ENCODE measurements at regions not wholly inside any gene's neighbourhood (a gene's known extent, or its start where the extent isn't known, plus 50 kb on each side); places are given as distances from the start of the nearest gene placed in this dataset.

DNA sequence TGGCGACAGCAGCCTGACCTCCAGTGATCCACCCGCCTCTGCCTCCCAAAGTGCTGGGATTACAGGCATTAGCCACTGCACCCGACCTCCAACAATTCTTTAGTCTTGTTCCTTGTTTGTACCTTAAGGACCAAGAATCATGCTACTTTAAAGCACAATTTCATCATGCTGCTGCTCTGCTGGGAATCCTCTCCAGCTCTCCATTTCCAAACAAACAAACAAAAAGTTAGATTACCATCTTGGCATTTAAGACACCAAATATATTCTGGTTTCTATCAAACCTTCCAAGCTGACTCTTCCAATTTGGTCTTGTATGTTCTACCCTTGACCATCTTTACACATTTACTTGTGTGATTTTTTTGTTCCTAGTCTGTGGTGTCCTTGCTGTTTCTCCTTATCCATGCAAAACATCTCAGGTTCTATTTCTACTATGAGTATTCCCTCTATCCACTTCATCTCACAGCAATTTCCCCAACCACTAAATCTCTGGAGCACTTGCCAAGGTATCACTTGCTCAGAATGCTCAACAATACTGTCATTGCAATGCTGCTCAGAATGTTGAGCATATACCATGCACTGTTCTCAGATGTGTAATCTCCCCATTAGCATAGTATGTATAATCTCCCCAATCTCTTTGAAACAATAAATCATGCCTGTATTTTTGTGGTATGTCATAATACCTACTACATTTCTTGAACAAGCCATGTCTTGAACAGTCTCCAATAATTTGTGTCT lies 73.2 kb upstream of the GALNT5 start:
- ATAC-seq (no peak), DNase-seq (no peak)

DNA sequence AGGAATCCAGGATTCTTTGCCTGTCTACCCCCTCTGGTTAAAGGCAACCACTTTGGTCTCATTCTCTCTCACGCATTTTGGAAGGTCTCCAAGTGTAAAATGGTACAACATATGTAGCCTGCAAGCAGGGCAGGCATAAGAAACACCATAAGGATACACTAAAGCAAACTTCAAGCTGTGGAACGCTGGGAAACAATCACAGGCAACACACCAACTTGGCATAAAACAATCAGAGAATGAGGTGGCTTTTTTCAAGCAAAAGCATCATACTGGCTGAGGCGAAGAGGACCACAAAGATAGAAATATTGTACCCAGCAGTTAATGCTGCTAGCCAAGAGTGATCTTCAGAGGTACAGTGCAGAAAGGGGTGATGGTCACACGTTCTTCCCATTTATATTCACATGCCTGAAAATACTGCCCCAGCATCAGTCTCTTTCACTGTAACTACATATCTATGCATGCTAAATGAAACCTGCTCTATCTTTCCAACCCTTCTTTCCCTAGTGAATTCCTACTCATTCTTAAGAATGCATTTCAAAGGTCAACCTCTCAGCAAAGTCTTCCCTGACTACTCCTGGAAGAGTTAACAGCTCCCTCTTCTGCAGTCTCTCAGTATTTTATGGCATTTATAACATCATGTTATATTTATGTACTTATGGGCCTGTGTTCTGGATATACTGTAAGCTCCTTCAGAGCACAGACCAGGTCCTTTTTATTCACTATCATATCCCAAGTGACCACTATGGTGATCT lies 71.9 kb upstream of the GALNT5 start:
- ATAC-seq (no peak), DNase-seq (no peak)

DNA sequence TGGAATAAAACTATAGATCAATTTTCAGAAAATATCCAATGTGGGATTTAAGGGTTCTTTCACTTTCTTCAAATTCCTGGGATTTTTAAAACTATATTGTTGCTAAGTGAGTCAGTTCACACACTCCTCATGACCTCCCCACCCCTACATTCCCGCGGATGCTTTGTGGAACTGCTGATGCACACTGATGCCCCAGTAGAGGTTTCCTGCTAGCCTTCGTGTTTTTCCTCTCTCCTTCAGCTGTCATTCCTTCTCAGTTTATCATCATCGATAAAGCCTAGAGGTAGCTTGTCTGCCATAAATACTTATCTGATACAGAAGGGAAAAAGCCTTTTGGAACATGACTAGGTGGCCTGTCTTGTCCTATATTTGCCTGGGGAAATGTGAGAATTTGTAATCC lies 67.4 kb upstream of the GALNT5 start:
- DNase-seq = no peak
- no peak for ATAC-seq

DNA sequence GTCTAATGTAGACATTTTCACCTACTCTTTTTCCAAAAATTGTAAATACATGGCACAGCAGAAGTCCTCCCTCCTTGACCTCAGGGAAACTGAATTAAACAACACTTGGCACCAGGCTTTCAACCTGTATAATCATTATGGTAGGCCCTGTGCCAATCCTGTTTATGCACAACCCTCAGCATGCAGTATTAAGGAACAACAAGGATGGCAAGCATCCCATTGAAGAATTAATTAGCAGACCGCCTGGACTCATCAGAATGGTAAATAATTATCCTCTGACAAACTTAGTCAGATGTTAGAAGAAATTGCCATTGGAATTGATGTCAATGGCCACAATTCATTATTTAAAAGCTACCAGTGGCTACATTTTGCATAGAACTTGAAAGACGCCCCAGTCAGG lies 66.3 kb upstream of the GALNT5 start:
- DNase-seq (no peak), ATAC-seq (no peak)

DNA sequence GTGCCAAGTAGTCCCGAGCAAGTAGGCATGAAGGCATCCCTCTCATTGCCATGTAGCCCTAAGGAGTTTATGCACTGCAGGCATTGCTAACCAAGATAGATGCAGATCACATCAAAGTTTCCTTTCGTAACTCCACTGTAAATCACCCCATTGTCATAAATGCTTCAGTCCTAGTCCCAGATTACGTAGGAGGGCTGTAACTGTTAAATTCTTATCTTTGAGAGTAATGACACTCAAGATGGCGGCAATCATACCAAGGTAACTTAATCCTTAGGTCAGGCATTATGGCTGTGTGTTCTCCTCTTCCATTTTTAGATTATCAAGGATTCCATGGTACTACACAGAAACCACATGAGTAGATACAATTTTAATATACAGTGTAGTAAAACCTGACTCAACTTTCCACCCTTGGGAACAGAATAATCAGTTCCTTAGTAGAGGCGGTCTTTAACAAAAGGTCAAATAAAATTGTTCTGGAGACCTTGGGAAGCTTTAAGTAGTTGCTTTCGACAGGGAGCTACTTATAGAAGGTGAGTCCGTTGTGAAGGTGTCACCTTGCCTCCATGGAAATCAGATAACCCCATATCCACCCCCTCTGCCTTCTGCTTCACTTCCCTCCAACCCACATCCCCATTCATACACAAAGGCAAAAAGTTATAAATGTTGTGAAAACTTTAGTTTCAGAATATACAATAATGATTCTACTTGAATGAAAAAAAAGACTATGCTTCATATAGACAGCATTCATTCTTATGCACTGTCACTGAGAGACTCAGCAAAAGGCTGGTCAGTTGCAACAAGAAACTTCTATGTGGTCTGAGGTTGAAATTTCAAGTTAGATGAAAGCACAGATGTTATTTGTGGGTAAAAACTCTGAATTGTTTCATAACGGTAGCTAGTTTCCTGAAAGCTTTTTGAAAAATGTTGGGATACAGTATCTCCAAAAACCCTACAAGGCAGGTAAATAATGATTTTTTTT lies 64.8 kb upstream of the GALNT5 start:
- ATAC-seq (no peak), DNase-seq (no peak)

DNA sequence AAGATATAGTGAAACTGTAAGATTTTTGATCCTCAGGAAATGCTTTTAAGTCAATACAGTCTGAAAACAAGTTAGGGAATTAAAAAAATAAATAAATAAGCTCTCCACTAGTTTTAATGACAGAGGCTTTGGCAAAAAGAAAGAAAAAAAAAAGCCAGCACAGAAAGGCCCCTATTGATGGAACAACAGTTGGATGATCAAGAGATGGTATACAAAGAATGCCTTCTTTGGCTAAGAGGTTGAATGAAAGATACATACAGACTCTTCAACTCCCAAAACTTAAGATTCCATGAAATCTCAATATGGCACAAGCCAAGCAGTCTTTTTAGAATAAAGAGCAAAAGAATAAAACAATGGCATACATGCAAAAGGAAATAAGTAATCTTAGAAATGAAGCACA lies 64.0 kb upstream of the GALNT5 start:
- no peak for ATAC-seq
- DNase-seq = no peak

DNA sequence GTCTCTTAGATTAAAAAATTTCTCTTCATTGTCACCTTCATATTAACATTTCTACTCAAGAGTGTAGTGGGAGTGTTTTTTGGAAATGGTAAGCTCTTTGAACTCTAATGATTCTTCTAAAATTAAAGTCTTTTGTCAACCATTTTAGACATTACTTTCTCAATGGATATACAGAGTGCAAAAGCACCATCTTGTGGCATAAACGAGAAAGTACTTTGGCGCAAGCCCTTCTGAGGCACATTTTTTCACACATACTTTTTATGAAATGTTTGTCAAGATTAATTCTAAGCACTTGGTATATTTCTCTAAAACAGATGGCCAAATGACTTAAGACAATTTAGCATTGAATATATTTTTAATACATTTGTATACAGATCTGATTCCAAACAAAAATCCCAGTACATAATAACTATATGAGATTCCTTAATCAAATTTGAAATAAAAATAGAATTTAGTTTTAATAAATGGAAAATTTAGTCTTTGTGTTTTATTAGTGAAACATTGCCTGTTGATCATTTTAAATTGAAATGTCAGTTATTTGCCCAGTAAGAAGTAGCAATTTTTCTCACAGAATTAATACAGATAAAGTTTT lies 63.3 kb upstream of the GALNT5 start:
- no peak for ATAC-seq
- DNase-seq = no peak

DNA sequence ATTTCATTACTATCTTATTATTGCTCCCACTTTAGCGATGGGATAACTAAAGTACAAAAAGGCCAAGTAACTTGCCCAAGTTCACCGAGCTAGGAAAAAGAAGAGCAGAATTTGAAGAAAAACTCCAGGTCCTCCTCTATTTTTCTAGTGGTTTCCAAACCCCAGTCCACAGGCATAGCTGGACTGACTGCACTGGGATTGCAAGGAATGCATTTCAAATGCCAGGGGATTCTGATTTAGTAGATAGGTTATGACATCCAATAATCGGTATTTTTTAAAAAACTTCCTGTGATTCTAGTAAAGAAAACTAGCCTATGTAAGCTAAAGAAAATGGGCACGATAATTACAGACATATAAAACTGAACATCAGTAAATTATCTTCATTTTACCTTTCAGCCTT lies 62.7 kb upstream of the GALNT5 start:
- ATAC-seq = no peak

DNA sequence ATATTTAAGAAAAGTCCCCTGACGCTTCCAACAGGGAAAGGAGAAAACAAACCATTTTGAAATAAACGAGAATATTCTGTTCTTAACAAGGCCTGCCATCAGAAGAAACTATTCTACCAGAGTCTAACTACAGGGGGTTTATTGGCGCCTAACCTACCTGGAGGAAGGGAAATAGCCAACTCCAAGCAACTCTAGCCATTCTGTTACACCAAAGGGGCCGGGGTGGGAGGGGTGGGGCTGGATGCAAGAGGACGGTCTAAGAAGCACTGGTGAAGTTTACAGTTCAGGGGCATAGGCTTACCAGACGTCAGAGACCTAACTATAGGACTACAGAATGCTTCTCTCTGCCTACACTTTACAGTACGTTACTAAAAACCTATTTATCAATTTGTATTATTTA lies 60.5 kb upstream of the GALNT5 start:
- DNase-seq (no peak), ATAC-seq (no peak)

More for the DNA sequence above, 62.7 kb upstream of the GALNT5 start:
- DNase-seq = no peak

DNA sequence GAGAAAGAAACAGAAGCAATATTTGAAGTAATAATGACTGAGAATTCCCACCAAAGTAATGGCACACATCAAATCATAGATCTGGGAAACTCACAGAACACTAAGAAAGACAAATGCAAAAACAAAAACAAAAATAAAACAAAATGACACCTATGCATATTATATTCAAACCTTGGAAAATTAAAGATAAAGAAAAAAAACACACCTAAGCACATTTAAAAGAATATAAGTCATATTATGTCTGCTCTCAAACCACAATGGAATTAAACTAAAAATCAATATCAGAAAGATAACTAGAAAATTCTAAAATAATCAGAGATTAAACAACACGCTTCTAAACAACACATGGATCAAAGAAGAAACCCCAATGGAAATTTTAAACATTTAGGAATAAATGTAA lies 59.7 kb upstream of the GALNT5 start:
- ATAC-seq = no peak

DNA sequence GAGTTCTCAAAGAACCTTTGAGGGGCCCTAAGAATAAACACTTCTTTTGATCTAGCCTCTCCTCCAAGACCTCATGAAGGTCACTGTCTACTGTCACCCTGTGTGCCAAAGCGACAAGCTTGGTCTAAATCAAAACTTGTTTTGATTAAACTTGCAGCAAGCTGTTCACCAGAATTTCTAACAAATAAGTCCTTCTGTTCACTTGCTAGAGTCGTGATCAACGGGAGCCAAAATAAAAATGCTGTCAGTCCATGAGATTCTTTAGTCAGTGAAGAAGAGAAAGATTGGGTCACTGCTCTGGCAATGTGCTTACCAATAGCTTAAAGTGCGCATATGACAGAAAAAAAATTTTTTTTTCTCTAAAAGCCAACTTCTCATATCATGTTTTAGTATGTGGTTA lies 53.9 kb upstream of the GALNT5 start:
- DNase-seq = no peak

More for the DNA sequence above, 59.7 kb upstream of the GALNT5 start:
- DNase-seq = no peak

DNA sequence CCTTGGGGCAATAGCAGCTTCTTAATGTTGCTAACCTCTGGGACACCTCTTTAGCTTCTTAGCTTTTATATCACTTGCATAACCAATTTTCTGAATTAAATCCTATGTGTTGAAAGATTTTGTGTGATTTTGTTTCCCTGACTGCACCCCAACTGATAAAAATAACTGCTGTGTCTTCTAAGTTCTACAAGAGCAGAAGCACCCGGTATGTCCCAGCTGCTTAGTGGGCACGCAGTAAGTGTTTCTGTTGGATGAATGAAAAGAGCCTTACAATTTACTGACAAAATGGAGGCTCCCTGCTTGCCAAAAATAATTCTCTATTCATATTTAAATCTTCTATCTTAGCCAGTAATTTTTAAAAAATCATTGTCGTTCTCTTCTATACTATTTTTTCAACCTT lies 53.1 kb upstream of the GALNT5 start:
- no peak for DNase-seq
- ATAC-seq = no peak

More for the DNA sequence above, 53.9 kb upstream of the GALNT5 start:
- no peak for ATAC-seq

DNA sequence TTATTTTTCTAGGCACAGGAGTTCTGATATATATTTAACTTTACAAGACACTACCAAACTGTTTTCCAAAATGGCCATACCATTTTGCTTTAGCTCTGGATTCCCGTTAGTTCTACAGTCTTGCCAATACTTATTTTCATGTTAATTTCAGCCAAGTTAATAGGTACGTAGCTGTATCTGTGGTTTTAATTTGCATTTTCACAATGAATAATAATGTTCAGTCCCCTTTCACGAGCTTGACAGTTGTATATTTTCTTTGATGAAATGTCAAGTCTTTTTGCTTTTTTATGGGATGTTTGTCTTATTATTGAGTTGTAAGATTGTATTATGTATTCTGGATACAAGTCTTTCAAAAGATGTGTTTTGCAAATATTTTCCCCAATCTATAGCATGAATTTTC lies 50.6 kb upstream of the GALNT5 start:
- no peak for DNase-seq
- no peak for ATAC-seq

Data from stimulated activated naive CD8-positive, alpha-beta T cell treated with anti-CD3 and anti-CD28 coated beads, Interleukin-15, Interleukin-2, amounts not matched to agents 100 U/mL and 50 U/mL, for 24 hours (primary cell).